ENCODE measurements at regions not wholly inside any gene's neighbourhood (a gene's known extent, or its start where the extent isn't known, plus 50 kb on each side); places are given as distances from the start of the nearest gene placed in this dataset.

GRCh38 chr4:144202081-144202480 is 61.6 kb upstream of the GYPA start:
- DNase-seq (ENCODE audit: low read depth): no peak

- no peak for DNase-seq (ENCODE audit: low read depth)
Measured at GRCh38 chr4:144203155-144203554, 62.6 kb upstream of the GYPA start.

- no peak for DNase-seq (ENCODE audit: low read depth)
Measured at GRCh38 chr4:144204431-144204830, 63.9 kb upstream of the GYPA start.

GRCh38 chr4:144206711-144207110 is 66.2 kb upstream of the GYPA start:
- DNase-seq (ENCODE audit: low read depth): no peak

GRCh38 chr4:144208074-144208473 is 67.6 kb upstream of the GYPA start:
- no peak for DNase-seq (ENCODE audit: low read depth)

GRCh38 chr4:144209491-144209890 is 69.0 kb upstream of the GYPA start:
- DNase-seq (ENCODE audit: low read depth): no peak

GRCh38 chr4:144213371-144213770 is 72.9 kb upstream of the GYPA start:
- DNase-seq (ENCODE audit: low read depth): no peak

GRCh38 chr4:144223149-144223548 is 82.6 kb upstream of the GYPA start:
- DNase-seq (ENCODE audit: low read depth): no peak

GRCh38 chr4:144223661-144224060 is 83.1 kb upstream of the GYPA start:
- no peak for DNase-seq (ENCODE audit: low read depth)

- no peak for DNase-seq (ENCODE audit: low read depth)
Measured at GRCh38 chr4:144259285-144259684, 118.8 kb upstream of the GYPA start.

- no peak for DNase-seq (ENCODE audit: low read depth)
Measured at GRCh38 chr4:144267084-144267483, 126.6 kb upstream of the GYPA start.

GRCh38 chr4:144280688-144281087 is 140.2 kb upstream of the GYPA start:
- DNase-seq (ENCODE audit: low read depth): no peak

- no peak for DNase-seq (ENCODE audit: low read depth)
Measured at GRCh38 chr4:144283526-144283925, 143.0 kb upstream of the GYPA start.

GRCh38 chr4:144284026-144284425 is 143.5 kb upstream of the GYPA start:
- DNase-seq (ENCODE audit: low read depth): no peak

GRCh38 chr4:144288011-144288903 is 147.7 kb upstream of the GYPA start:
- no peak for DNase-seq (ENCODE audit: low read depth)

- DNase-seq (ENCODE audit: low read depth): no peak
Measured at GRCh38 chr4:144289667-144290428, 149.3 kb upstream of the GYPA start.

- DNase-seq (ENCODE audit: low read depth): no peak
Measured at GRCh38 chr4:144291164-144291563, 150.6 kb upstream of the GYPA start.

- no peak for DNase-seq (ENCODE audit: low read depth)
Measured at GRCh38 chr4:144294211-144294610, 153.7 kb upstream of the GYPA start.

- DNase-seq (ENCODE audit: low read depth): no peak
Measured at GRCh38 chr4:144295286-144295995, 154.9 kb upstream of the GYPA start.

GRCh38 chr4:144296941-144297340 is 156.4 kb upstream of the GYPA start:
- no peak for DNase-seq (ENCODE audit: low read depth)

- DNase-seq (ENCODE audit: low read depth): no peak
Measured at GRCh38 chr4:144298519-144298918, 158.0 kb upstream of the GYPA start.

GRCh38 chr4:144300616-144301015 is 160.1 kb upstream of the GYPA start:
- DNase-seq (ENCODE audit: low read depth): peak; percentile 13
